ENCODE measurements at regions not wholly inside any gene's neighbourhood (a gene's known extent, or its start where the extent isn't known, plus 50 kb on each side); places are given as distances from the start of the nearest gene placed in this dataset.

- Histone ChIP-seq H3K27me3 (no peaks in the 10 kb centered on the region), H3K27ac (no peak overlapping the region), H3K4me1 (ENCODE audit: insufficient read depth) (no peaks in the 10 kb centered on the region), H3K4me3 (no peak overlapping the region), H3K9me3 (no peaks in the 10 kb centered on the region), H3K36me3 (no peaks in the 10 kb centered on the region)
- no peak for DNase-seq
- intact Hi-C loops (cut with DNase I), result no loop called here
- TF ChIP-seq EP300 (IDR thresholded peaks at IDR 0.05) (no peak), CTCF (IDR thresholded peaks at IDR 0.05) (no peak), POLR2A (IDR thresholded peaks at IDR 0.05) (no peak)
- 96 to 97% (median 97%) methylated on average over 3 of the region's 3 CpGs for WGBS, 3 donors
Observed at GRCh38 chr14:58711382-58711781, 73.6 kb downstream of the DACT1 start.

GRCh38 chr14:58712357-58712756 is 74.6 kb downstream of the DACT1 start:
- TF ChIP-seq POLR2A (IDR thresholded peaks at IDR 0.05), result no peak
- TF ChIP-seq EP300 (IDR thresholded peaks at IDR 0.05), result no peak
- no peak for TF ChIP-seq CTCF (IDR thresholded peaks at IDR 0.05)
- no peak for DNase-seq
- H3K9me3 ChIP-seq, result no peaks in the 10 kb centered on the region
- H3K4me1 ChIP-seq (ENCODE audit: insufficient read depth), result no peaks in the 10 kb centered on the region
- no peaks in the 10 kb centered on the region for H3K36me3 ChIP-seq
- H3K4me3 ChIP-seq, result no peak overlapping the region
- H3K27ac ChIP-seq, result no peak overlapping the region
- H3K27me3 ChIP-seq, result no peaks in the 10 kb centered on the region
- WGBS, 3 donors, result 84 to 92% (median 84%) methylated on average over 6 of the region's 6 CpGs
- intact Hi-C loops (cut with DNase I), result no loop called here

- TF ChIP-seq CTCF (IDR thresholded peaks at IDR 0.05) (no peak), EP300 (IDR thresholded peaks at IDR 0.05) (no peak), POLR2A (IDR thresholded peaks at IDR 0.05) (no peak)
- Histone ChIP-seq H3K4me3 (no peak overlapping the region), H3K36me3 (no peaks in the 10 kb centered on the region), H3K27ac (no peak overlapping the region), H3K27me3 (no peaks in the 10 kb centered on the region), H3K9me3 (no peaks in the 10 kb centered on the region), H3K4me1 (ENCODE audit: insufficient read depth) (no peaks in the 10 kb centered on the region)
- WGBS, 3 donors, result 61 to 68% (median 68%) methylated on average over 5 of the region's 5 CpGs
- intact Hi-C loops (cut with DNase I), result no loop called here
- DNase-seq, result no peak
Observed at GRCh38 chr14:58713677-58714076, 75.9 kb downstream of the DACT1 start.

- intact Hi-C loops (cut with DNase I), result no loop called here
- WGBS, 3 donors, result 52 to 76% (median 70%) methylated on average over 6 of the region's 6 CpGs
- H3K27me3 ChIP-seq, result no peaks in the 10 kb centered on the region
- no peak overlapping the region for H3K27ac ChIP-seq
- no peaks in the 10 kb centered on the region for H3K9me3 ChIP-seq
- no peaks in the 10 kb centered on the region for H3K4me1 ChIP-seq (ENCODE audit: insufficient read depth)
- no peak for DNase-seq
- TF ChIP-seq POLR2A (IDR thresholded peaks at IDR 0.05) (no peak), CTCF (IDR thresholded peaks at IDR 0.05) (no peak), EP300 (IDR thresholded peaks at IDR 0.05) (no peak)
- H3K36me3 ChIP-seq, result no peaks in the 10 kb centered on the region
- H3K4me3 ChIP-seq, result no peak overlapping the region
Observed at GRCh38 chr14:58716706-58717105, 78.9 kb downstream of the DACT1 start.

GRCh38 chr14:58717211-58717610 is 79.4 kb downstream of the DACT1 start:
- Histone ChIP-seq H3K27me3 (no peaks in the 10 kb centered on the region), H3K4me3 (no peak overlapping the region), H3K4me1 (ENCODE audit: insufficient read depth) (no peaks in the 10 kb centered on the region), H3K36me3 (no peaks in the 10 kb centered on the region), H3K9me3 (no peaks in the 10 kb centered on the region), H3K27ac (no peak overlapping the region)
- no peak for DNase-seq
- intact Hi-C loops (cut with DNase I), result no loop called here
- TF ChIP-seq POLR2A (IDR thresholded peaks at IDR 0.05) (no peak), CTCF (IDR thresholded peaks at IDR 0.05) (no peak), EP300 (IDR thresholded peaks at IDR 0.05) (no peak)
